PC-9 (cell line): ENCODE measurements at regions not wholly inside any gene's neighbourhood (a gene's known extent, or its start where the extent isn't known, plus 50 kb on each side); places are given as distances from the start of the nearest gene placed in this dataset.

Experiments used
- BruUV-seq: library from RNA; stranded (reverse); fragments of 400-500 nt; replicated peaks from 2 replicates; lab custom pipeline; 2021; lab: Mats Ljungman, UMichigan
- CTCF ChIA-PET: fragments of 300-600 bp; sonication (Branson Sonifier 250); formaldehyde crosslinking; loops from one replicate; lab custom pipeline; 2022; ENCODE audit warnings: antibody characterized with exemption; lab: Charles Lee
- POLR2A ChIA-PET: fragments of 300-600 bp; sonication (Branson Sonifier 250); formaldehyde crosslinking; loops from one replicate; lab custom pipeline; 2022; ENCODE audit warnings: antibody characterized with exemption; ENCODE audit not compliant: unreplicated experiment; lab: Charles Lee
- DNase-seq, 2 experiments: peaks; one replicate each; pipeline versions ENCODE4 v3.0.0 to v3.0.0-alpha.2; 2015 to 2022; ENCODE audit warnings: mixed read lengths in 1 of 2
- H2AFZ ChIP-seq: fragments of 200-600 bp; sonication (generic); 2 replicates; pipeline ENCODE4 v1.8.1; 2017; ENCODE audit warnings: antibody characterized with exemption
- H3F3A ChIP-seq: fragments of 200-600 bp; sonication (generic); 2 replicates; pipeline ENCODE4 v1.8.1; 2017; ENCODE audit warnings: antibody characterized with exemption, mild to moderate bottlenecking, low read depth; ENCODE audit not compliant: insufficient read depth
- H3K27ac ChIP-seq: fragments of 200-600 bp; sonication (generic); 2 replicates; pipeline ENCODE4 v1.6.1; 2016; ENCODE audit warnings: mixed run types
- H3K27me3 ChIP-seq: fragments of 200-600 bp; sonication (generic); 2 replicates; pipeline ENCODE4 v1.6.1; 2016; ENCODE audit warnings: low read depth, mixed run types; ENCODE audit not compliant: insufficient read depth
- H3K36me3 ChIP-seq: fragments of 200-600 bp; sonication (generic); 2 replicates; pipeline ENCODE4 v1.6.1; 2016; ENCODE audit warnings: low read depth, mixed run types
- H3K4me1 ChIP-seq: fragments of 200-600 bp; sonication (generic); replicated peaks from 2 replicates; pipeline ENCODE4 v1.6.1; 2016; ENCODE audit warnings: mixed run types; ENCODE audit not compliant: insufficient read depth
- H3K4me2 ChIP-seq: fragments of 200-600 bp; sonication (generic); 2 replicates; pipeline ENCODE4 v1.6.1; 2017; ENCODE audit warnings: mixed run types
- H3K4me3 ChIP-seq: fragments of 200-600 bp; sonication (generic); 2 replicates; pipeline ENCODE4 v1.6.1; 2016; ENCODE audit warnings: mixed run types
- H3K79me2 ChIP-seq: fragments of 200-600 bp; sonication (generic); 2 replicates; pipeline ENCODE4 v1.6.1; 2017; ENCODE audit warnings: low read depth, mixed run types
- H3K9me2 ChIP-seq: fragments of 200-600 bp; sonication (generic); 2 replicates; pipeline ENCODE4 v1.8.1; 2017; ENCODE audit warnings: mild to moderate bottlenecking; ENCODE audit not compliant: insufficient read depth
- H3K9me3 ChIP-seq: fragments of 200-600 bp; sonication (generic); 2 replicates; pipeline ENCODE4 v1.8.1; 2016; ENCODE audit warnings: low read depth; ENCODE audit not compliant: insufficient read depth
- H4K20me1 ChIP-seq: fragments of 200-600 bp; sonication (generic); 2 replicates; pipeline ENCODE4 v1.8.1; 2017; ENCODE audit not compliant: insufficient read depth
- CTCF ChIP-seq: fragments of 200-600 bp; sonication (generic); conservative IDR thresholded peaks from 2 replicates; pipeline ENCODE4 v1.6.1; 2017; ENCODE audit warnings: mixed run types, antibody characterized with exemption, mild to moderate bottlenecking, moderate library complexity
- EZH2 ChIP-seq: fragments of 200-600 bp; sonication (generic); IDR thresholded peaks from 2 replicates; pipeline ENCODE4 v1.8.0; 2017; ENCODE audit warnings: antibody characterized with exemption, low read depth
- intact Hi-C: fragments of 100-400 bp; cut with micrococcal nuclease; formaldehyde crosslinking; loops from one replicate; pipeline ENCODE4 v1.10.0; 2022; ENCODE audit not compliant: unreplicated experiment

- intact Hi-C loops = no loop called here
- no TSS peak for BruUV-seq
- Histone ChIP-seq H4K20me1 (no peaks in the 10 kb centered on the region), H3K4me2 (no peak overlapping the region), H3K27me3 (no peaks in the 10 kb centered on the region; the same call in 1 of the 2 replicates), H3F3A (no peaks in the 10 kb centered on the region), H2AFZ (no peak overlapping the region), H3K79me2 (no peaks in the 10 kb centered on the region), H3K27ac (no peak overlapping the region), H3K36me3 (no peaks in the 10 kb centered on the region), H3K9me3 (no peaks in the 10 kb centered on the region), H3K9me2 (no peaks in the 10 kb centered on the region), H3K4me3 (no peak overlapping the region), H3K4me1 (no peaks in the 10 kb centered on the region)
- CTCF ChIA-PET = no interaction called here
- DNase-seq = no peak
- POLR2A ChIA-PET = no interaction called here
- no peak for TF ChIP-seq CTCF
- TF ChIP-seq EZH2 = no peak
Measured at GRCh38 chr10:25738776-25739175, 195.3 kb upstream of the MYO3A start.

- Histone ChIP-seq H3K79me2 (no peaks in the 10 kb centered on the region), H3K36me3 (no peaks in the 10 kb centered on the region), H3K4me3 (no peak overlapping the region), H3K27ac (no peak overlapping the region), H3K9me2 (no peaks in the 10 kb centered on the region), H4K20me1 (no peaks in the 10 kb centered on the region), H3K4me1 (no peaks in the 10 kb centered on the region), H3K27me3 (no peaks in the 10 kb centered on the region; the same call in 1 of the 2 replicates), H3K4me2 (no peak overlapping the region), H2AFZ (no peak overlapping the region), H3F3A (no peaks in the 10 kb centered on the region), H3K9me3 (no peaks in the 10 kb centered on the region)
- intact Hi-C loops = no loop called here
- POLR2A ChIA-PET = no interaction called here
- no TSS peak for BruUV-seq
- CTCF ChIA-PET = no interaction called here
- DNase-seq = no peak
- TF ChIP-seq CTCF = no peak
Measured at GRCh38 chr10:25743832-25744231, 190.2 kb upstream of the MYO3A start.

GRCh38 chr10:25744574-25744973 is 189.5 kb upstream of the MYO3A start:
- Histone ChIP-seq H3K9me3 (no peaks in the 10 kb centered on the region), H3K9me2 (no peaks in the 10 kb centered on the region), H3K27ac (no peak overlapping the region), H3F3A (no peaks in the 10 kb centered on the region), H2AFZ (no peak overlapping the region), H3K4me2 (no peak overlapping the region), H4K20me1 (no peaks in the 10 kb centered on the region), H3K79me2 (no peaks in the 10 kb centered on the region), H3K4me3 (no peak overlapping the region), H3K4me1 (no peaks in the 10 kb centered on the region), H3K27me3 (no peaks in the 10 kb centered on the region; the same call in 1 of the 2 replicates), H3K36me3 (no peaks in the 10 kb centered on the region)
- ChIA-PET POLR2A (no interaction called here), CTCF (no interaction called here)
- no TSS peak for BruUV-seq
- no peak for DNase-seq
- intact Hi-C loops = no loop called here
- TF ChIP-seq CTCF (no peak), EZH2 (no peak)
